ENCODE measurements at regions not wholly inside any gene's neighbourhood (a gene's known extent, or its start where the extent isn't known, plus 50 kb on each side); places are given as distances from the start of the nearest gene placed in this dataset.

DNA sequence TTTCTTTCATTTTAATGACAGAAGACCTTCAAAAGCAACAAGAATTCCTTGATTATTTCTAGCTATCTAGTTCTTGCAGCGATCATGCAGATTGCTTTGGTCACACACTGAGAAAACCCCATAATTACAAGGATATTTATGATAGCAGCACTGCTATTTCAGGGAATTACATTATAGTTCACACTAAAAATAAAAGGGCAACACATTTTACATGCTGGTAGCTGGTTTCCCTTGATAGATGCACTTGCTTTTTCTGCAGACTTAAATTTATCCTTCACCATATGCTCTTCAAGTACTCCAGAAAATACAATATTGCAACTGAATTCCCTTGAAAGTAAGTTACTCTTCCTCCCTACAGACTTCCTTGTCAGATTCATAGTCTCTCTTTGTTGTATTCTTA, 751.1 kb downstream of the CCDC85A start:
- TF ChIP-seq POLR2A (IDR thresholded peaks at IDR 0.05; ENCODE audit: low read length) (no peak), GATA1 (IDR thresholded peaks at IDR 0.05; ENCODE audit: low read depth, low read length) (no peak)

All from erythroblast (primary cell).